ENCODE measurements at regions not wholly inside any gene's neighbourhood (a gene's known extent, or its start where the extent isn't known, plus 50 kb on each side); places are given as distances from the start of the nearest gene placed in this dataset.

GRCh38 chr16:62648256-62648655 lies 612.0 kb upstream of the CDH8 start:
- Histone ChIP-seq H3K27ac (no peak overlapping the region), H3K36me3 (no peaks in the 10 kb centered on the region), H3K27me3 (no peaks in the 10 kb centered on the region), H3K4me3 (no peak overlapping the region), H3K9me3 (no peaks in the 10 kb centered on the region), H3K4me1 (no peaks in the 10 kb centered on the region)
- intact Hi-C loops (cut with DNase I), result no loop called here
- ATAC-seq (no peak), DNase-seq (no peak)
- TF ChIP-seq CTCF (IDR thresholded peaks at IDR 0.05), result no peak

GRCh38 chr16:62644030-62644812 lies 608.0 kb upstream of the CDH8 start:
- Histone ChIP-seq H3K4me3 (no peak overlapping the region), H3K9me3 (no peaks in the 10 kb centered on the region), H3K4me1 (no peaks in the 10 kb centered on the region), H3K27ac (no peak overlapping the region), H3K36me3 (no peaks in the 10 kb centered on the region), H3K27me3 (no peaks in the 10 kb centered on the region)
- no peak for DNase-seq
- intact Hi-C loops (cut with DNase I), result no loop called here
- ATAC-seq, result no peak
- no peak for TF ChIP-seq CTCF (IDR thresholded peaks at IDR 0.05)

GRCh38 chr16:62642677-62643076 lies 606.4 kb upstream of the CDH8 start:
- H3K4me3 ChIP-seq, result no peak overlapping the region
- intact Hi-C loops (cut with DNase I), result no loop called here
- ATAC-seq (no peak), DNase-seq (no peak)
- no peaks in the 10 kb centered on the region for H3K9me3 ChIP-seq
- H3K4me1 ChIP-seq, result no peaks in the 10 kb centered on the region
- no peak overlapping the region for H3K27ac ChIP-seq
- H3K36me3 ChIP-seq, result no peaks in the 10 kb centered on the region
- no peak for TF ChIP-seq CTCF (IDR thresholded peaks at IDR 0.05)
- no peaks in the 10 kb centered on the region for H3K27me3 ChIP-seq

GRCh38 chr16:62639890-62640289 lies 603.7 kb upstream of the CDH8 start:
- ATAC-seq (no peak), DNase-seq (no peak)
- no peaks in the 10 kb centered on the region for H3K36me3 ChIP-seq
- no peaks in the 10 kb centered on the region for H3K27me3 ChIP-seq
- intact Hi-C loops (cut with DNase I), result no loop called here
- no peak for TF ChIP-seq CTCF (IDR thresholded peaks at IDR 0.05)
- no peak overlapping the region for H3K4me3 ChIP-seq
- no peak overlapping the region for H3K27ac ChIP-seq
- H3K4me1 ChIP-seq, result no peaks in the 10 kb centered on the region
- H3K9me3 ChIP-seq, result no peaks in the 10 kb centered on the region

GRCh38 chr16:62638964-62639870 lies 603.0 kb upstream of the CDH8 start:
- ATAC-seq (no peak), DNase-seq (no peak)
- Histone ChIP-seq H3K36me3 (no peaks in the 10 kb centered on the region), H3K27ac (no peak overlapping the region), H3K27me3 (no peaks in the 10 kb centered on the region), H3K9me3 (no peaks in the 10 kb centered on the region), H3K4me1 (no peaks in the 10 kb centered on the region), H3K4me3 (no peak overlapping the region)
- intact Hi-C loops (cut with DNase I), result no loop called here
- TF ChIP-seq CTCF (IDR thresholded peaks at IDR 0.05), result no peak

Measured in upper lobe of right lung (tissue), 1 donor.